Stimulated activated naive CD8-positive, alpha-beta T cell treated with anti-CD3 and anti-CD28 coated beads, Interleukin-15, amount 100 ng/mL, for 72 hours (primary cell): ENCODE measurements at regions not wholly inside any gene's neighbourhood (a gene's known extent, or its start where the extent isn't known, plus 50 kb on each side); places are given as distances from the start of the nearest gene placed in this dataset.

Experiments used
- ATAC-seq: fragments of 150-1000 bp; cut with Tn5 transposase; 2 replicates; pipeline ENCODE4 v1.10.0; 2021; ENCODE audit warnings: mild to moderate bottlenecking, moderate library complexity
- DNase-seq, 2 donors: peaks; one replicate each; pipeline ENCODE4 v3.0.0; 2021 to 2022
- H3K27ac Mint-ChIP-seq, 2 donors: one replicate each; pipeline ENCODE4 v1.8.0; 2022; ENCODE audit warnings: mild to moderate bottlenecking in 2 of 2, mixed read lengths in 2 of 2, moderate library complexity in 2 of 2
- H3K27me3 Mint-ChIP-seq: one replicate; pipeline ENCODE4 v1.8.0; 2022; ENCODE audit warnings: mixed read lengths
- H3K4me1 Mint-ChIP-seq: one replicate; pipeline ENCODE4 v1.8.0; 2022; ENCODE audit warnings: mild to moderate bottlenecking, mixed read lengths
- H3K4me3 Mint-ChIP-seq, 2 donors: one replicate each; pipeline ENCODE4 v1.8.0; 2022; ENCODE audit warnings: mild to moderate bottlenecking in 2 of 2, mixed read lengths in 2 of 2, moderate library complexity in 1 of 2
- H3K9me3 Mint-ChIP-seq, 2 donors: one replicate each; pipeline ENCODE4 v1.8.0; 2022; ENCODE audit warnings: mixed read lengths in 2 of 2

- no peak overlapping the region for H3K27ac Mint-ChIP-seq
- no peak for DNase-seq
- H3K4me1 Mint-ChIP-seq: no peaks in the 10 kb centered on the region
- H3K27me3 Mint-ChIP-seq: peaks cover 8% of the 10 kb centered on the region
- ATAC-seq: no peak
- no peak overlapping the region for H3K4me3 Mint-ChIP-seq
- H3K9me3 Mint-ChIP-seq: no peaks in the 10 kb centered on the region
Observed at GRCh38 chr5:147055089-147055826, 176.7 kb upstream of the PPP2R2B start.

DNA sequence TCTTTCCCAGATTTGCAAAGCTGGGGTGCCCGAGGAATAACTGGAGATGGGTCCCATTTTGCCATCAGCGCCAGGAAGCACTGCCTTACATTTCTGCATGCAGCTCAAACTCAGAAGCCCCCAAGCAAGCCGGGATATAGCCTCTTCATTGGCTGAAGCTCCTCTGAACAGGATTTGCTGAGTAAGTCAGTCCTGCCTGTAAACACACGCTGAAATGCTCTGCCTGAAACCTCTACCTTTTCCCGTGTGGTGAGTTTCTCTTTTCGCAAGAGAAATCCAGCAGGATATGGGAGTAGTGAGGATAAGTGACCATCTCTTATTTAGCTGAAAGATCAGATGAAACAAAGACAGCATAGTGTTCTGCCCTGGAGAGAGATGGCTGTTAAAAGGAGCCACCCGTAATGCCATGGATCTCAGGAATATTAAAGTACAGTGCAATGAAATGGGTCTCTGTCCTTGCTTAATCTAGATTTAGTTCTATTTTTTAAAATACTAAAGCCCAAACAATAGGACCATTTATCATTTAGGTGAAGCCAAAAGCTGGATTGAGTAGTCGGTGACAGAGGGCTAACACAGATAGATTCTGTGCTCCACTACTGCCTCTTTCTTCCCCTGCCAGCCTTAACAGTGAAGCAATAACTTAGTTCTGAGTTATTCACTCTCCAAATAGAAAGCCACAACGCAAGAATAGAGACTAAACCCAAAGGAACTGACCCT lies 177.5 kb upstream of the PPP2R2B start:
- DNase-seq (no peak), ATAC-seq (no peak)
- Mint-ChIP-seq H3K4me3 (no peak overlapping the region), H3K27ac (no peak overlapping the region), H3K4me1 (no peaks in the 10 kb centered on the region), H3K27me3 (peaks cover 8% of the 10 kb centered on the region), H3K9me3 (no peaks in the 10 kb centered on the region)

GRCh38 chr5:147057051-147057450 lies 177.8 kb upstream of the STK32A start:
- no peak overlapping the region for H3K4me3 Mint-ChIP-seq
- peaks cover 8% of the 10 kb centered on the region for H3K27me3 Mint-ChIP-seq
- no peaks in the 10 kb centered on the region for H3K9me3 Mint-ChIP-seq
- H3K27ac Mint-ChIP-seq: no peak overlapping the region
- H3K4me1 Mint-ChIP-seq: no peaks in the 10 kb centered on the region
- no peak for ATAC-seq
- no peak for DNase-seq

GRCh38 chr5:147061431-147061830 lies 173.4 kb upstream of the STK32A start:
- ATAC-seq: no peak
- peaks cover 4% of the 10 kb centered on the region for H3K27me3 Mint-ChIP-seq
- no peak for DNase-seq
- H3K9me3 Mint-ChIP-seq: no peaks in the 10 kb centered on the region
- no peak overlapping the region for H3K4me3 Mint-ChIP-seq
- no peak overlapping the region for H3K27ac Mint-ChIP-seq
- peaks cover 6% of the 10 kb centered on the region for H3K4me1 Mint-ChIP-seq

GRCh38 chr5:147062427-147062826 lies 172.4 kb upstream of the STK32A start:
- peaks cover 6% of the 10 kb centered on the region for H3K4me1 Mint-ChIP-seq
- H3K4me3 Mint-ChIP-seq: no peak overlapping the region
- no peak for ATAC-seq
- H3K27ac Mint-ChIP-seq: no peak overlapping the region
- H3K27me3 Mint-ChIP-seq: no peaks in the 10 kb centered on the region
- no peaks in the 10 kb centered on the region for H3K9me3 Mint-ChIP-seq
- DNase-seq: no peak

DNA sequence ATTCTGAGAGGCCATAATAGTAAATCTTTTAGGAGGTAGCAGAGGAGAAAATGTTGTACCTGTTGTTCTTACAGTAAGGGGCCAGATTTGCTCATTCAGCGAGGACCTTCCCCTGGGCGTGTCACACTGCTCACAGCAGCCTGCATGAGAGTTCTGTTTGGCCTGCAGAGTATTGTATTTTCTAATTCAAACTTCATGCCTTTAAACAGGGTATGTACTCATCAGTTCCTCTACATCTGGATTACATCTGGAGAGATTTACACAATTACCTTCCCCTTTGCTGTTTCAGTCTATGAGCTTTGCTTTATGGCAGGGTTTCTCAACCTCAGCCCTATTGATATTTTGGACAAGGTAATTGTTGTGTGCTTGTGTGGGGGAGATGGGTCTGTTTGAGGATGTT lies 170.9 kb upstream of the STK32A start:
- DNase-seq: no peak
- Mint-ChIP-seq H3K9me3 (no peaks in the 10 kb centered on the region), H3K27ac (no peak overlapping the region), H3K4me3 (no peak overlapping the region), H3K4me1 (peaks cover 6% of the 10 kb centered on the region), H3K27me3 (no peaks in the 10 kb centered on the region)
- no peak for ATAC-seq

DNA sequence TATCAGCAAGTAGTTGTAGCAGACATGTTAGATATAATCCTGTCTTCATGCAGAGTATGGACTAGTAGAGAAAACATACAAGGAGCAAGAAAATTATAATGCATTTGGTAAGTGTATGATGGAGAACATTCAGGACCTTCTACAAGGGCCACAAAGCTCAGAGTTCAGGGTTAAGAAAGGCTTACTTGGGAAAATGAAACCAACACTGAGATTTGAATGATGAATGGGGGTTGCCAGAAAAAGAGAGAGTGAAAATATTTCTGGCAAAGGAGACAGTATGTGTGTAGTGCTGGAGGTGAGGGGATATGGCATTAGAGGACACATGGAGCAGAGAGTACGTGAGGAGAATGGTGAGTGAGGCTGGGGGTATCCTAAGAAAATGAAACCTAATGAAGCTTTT lies 169.8 kb upstream of the STK32A start:
- H3K9me3 Mint-ChIP-seq: no peaks in the 10 kb centered on the region
- no peak overlapping the region for H3K4me3 Mint-ChIP-seq
- H3K27ac Mint-ChIP-seq: peak overlapping the region in 1 of 2 donors; percentile 57
- H3K27me3 Mint-ChIP-seq: no peaks in the 10 kb centered on the region
- peaks cover 6% of the 10 kb centered on the region for H3K4me1 Mint-ChIP-seq
- DNase-seq (no peak), ATAC-seq (peak; percentile 20)

DNA sequence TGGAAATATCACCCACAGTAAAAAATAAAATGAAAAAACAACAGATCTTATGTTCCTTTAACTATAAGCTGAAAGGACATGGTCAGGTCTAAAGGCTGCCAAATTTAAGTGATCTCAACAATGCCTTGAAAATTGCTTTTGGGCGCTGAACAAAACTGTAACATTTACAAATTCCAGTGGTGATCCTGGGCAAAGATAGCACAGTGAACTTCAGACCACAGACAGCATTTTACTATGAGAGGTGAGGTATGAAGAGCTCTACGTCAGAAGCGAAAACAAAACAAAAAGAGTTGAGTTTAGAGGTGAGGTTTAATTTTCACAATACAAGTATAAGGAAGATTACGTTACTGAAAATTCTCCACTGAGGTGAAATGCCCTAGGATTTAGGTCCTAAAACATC lies 165.8 kb upstream of the STK32A start:
- no peak for ATAC-seq
- no peak overlapping the region for H3K27ac Mint-ChIP-seq
- no peak for DNase-seq
- no peaks in the 10 kb centered on the region for H3K9me3 Mint-ChIP-seq
- peaks cover 6% of the 10 kb centered on the region for H3K4me1 Mint-ChIP-seq
- no peaks in the 10 kb centered on the region for H3K27me3 Mint-ChIP-seq
- H3K4me3 Mint-ChIP-seq: no peak overlapping the region

GRCh38 chr5:147072622-147073021 lies 162.2 kb upstream of the STK32A start:
- Mint-ChIP-seq H3K27ac (no peak overlapping the region), H3K9me3 (no peaks in the 10 kb centered on the region), H3K4me1 (no peaks in the 10 kb centered on the region), H3K27me3 (no peaks in the 10 kb centered on the region), H3K4me3 (no peak overlapping the region)
- ATAC-seq: no peak
- DNase-seq: no peak

GRCh38 chr5:147073098-147073497 lies 161.7 kb upstream of the STK32A start:
- Mint-ChIP-seq H3K4me3 (no peak overlapping the region), H3K9me3 (no peaks in the 10 kb centered on the region), H3K27ac (no peak overlapping the region), H3K4me1 (no peaks in the 10 kb centered on the region), H3K27me3 (no peaks in the 10 kb centered on the region)
- DNase-seq (no peak), ATAC-seq (no peak)

GRCh38 chr5:147075187-147075586 lies 159.6 kb upstream of the STK32A start:
- Mint-ChIP-seq H3K27ac (no peak overlapping the region), H3K4me3 (no peak overlapping the region), H3K4me1 (no peaks in the 10 kb centered on the region), H3K27me3 (no peaks in the 10 kb centered on the region), H3K9me3 (no peaks in the 10 kb centered on the region)
- no peak for ATAC-seq
- no peak for DNase-seq

GRCh38 chr5:147080391-147080790 lies 154.4 kb upstream of the STK32A start:
- Mint-ChIP-seq H3K27me3 (no peaks in the 10 kb centered on the region), H3K9me3 (no peaks in the 10 kb centered on the region), H3K27ac (no peak overlapping the region), H3K4me1 (no peaks in the 10 kb centered on the region), H3K4me3 (no peak overlapping the region)
- ATAC-seq (no peak), DNase-seq (no peak)

- no peaks in the 10 kb centered on the region for H3K4me1 Mint-ChIP-seq
- no peak for DNase-seq
- no peak overlapping the region for H3K27ac Mint-ChIP-seq
- H3K9me3 Mint-ChIP-seq: no peaks in the 10 kb centered on the region
- no peak overlapping the region for H3K4me3 Mint-ChIP-seq
- ATAC-seq: no peak
- H3K27me3 Mint-ChIP-seq: no peaks in the 10 kb centered on the region
Observed at GRCh38 chr5:147081311-147081764, 153.5 kb upstream of the STK32A start.

DNA sequence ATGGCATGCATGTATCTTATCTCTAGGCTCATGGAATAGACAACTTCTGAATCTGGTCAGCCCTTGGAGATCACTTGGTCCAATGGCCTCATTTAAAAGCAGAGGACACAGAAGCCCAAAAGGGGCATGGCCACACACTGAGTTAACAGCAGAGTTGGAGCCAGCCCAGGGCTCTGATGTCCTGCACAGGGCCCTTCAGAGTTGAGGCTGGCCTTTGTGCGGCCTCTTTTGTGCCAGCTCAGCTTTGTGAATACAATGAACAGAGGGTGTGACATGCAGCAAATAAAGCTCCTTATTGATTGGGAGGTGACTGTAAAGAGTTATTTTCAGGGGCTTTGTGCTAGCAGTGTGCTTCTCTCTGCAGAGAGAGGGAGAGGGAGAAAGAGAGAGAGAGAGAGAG lies 150.1 kb upstream of the STK32A start:
- Mint-ChIP-seq H3K4me1 (no peaks in the 10 kb centered on the region), H3K4me3 (no peak overlapping the region), H3K9me3 (no peaks in the 10 kb centered on the region), H3K27me3 (no peaks in the 10 kb centered on the region), H3K27ac (no peak overlapping the region)
- no peak for ATAC-seq
- no peak for DNase-seq

DNA sequence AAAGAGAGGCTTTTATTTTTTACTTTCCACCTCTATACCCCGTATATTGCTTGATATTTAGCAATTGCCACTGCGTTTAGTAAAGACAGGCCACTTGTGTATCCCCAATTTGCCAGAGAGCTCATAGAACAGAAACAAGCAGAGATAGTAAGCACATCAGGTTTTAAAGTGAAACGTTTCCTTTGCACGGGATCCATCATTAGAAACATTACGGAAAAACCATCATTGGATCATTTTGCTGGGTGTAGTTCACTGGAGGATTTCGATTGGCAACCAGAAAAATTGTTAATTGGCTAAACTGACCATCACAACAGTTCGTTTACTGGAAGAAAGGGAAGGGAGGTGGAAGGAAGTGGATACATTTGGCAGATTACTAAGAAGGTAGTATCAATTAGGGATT lies 149.4 kb upstream of the STK32A start:
- DNase-seq (no peak), ATAC-seq (no peak)
- Mint-ChIP-seq H3K4me1 (no peaks in the 10 kb centered on the region), H3K27ac (no peak overlapping the region), H3K4me3 (no peak overlapping the region), H3K27me3 (no peaks in the 10 kb centered on the region), H3K9me3 (no peaks in the 10 kb centered on the region)

- no peaks in the 10 kb centered on the region for H3K4me1 Mint-ChIP-seq
- no peak for ATAC-seq
- no peak for DNase-seq
- no peak overlapping the region for H3K4me3 Mint-ChIP-seq
- no peaks in the 10 kb centered on the region for H3K9me3 Mint-ChIP-seq
- no peaks in the 10 kb centered on the region for H3K27me3 Mint-ChIP-seq
- H3K27ac Mint-ChIP-seq: no peak overlapping the region
Observed at GRCh38 chr5:147092044-147092443, 142.8 kb upstream of the STK32A start.

DNA sequence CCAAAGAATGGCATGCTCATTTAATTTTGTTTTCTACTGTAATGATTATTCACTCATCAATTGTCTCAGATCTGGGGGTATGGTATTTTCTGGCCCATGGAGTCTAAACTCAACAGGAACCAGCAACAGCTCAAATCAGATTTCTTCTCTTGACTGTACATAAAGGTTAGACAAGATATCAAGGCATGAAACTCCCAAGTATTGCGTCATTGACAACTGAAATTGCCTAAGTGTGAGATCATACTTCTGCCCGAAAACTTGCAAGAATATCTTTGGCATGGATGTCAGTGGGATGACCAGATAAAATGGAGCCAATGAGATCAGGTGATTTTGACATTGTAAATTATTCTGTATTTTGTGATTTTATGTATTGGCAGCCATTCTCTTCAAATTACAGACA lies 141.7 kb upstream of the STK32A start:
- Mint-ChIP-seq H3K27me3 (no peaks in the 10 kb centered on the region), H3K4me1 (no peaks in the 10 kb centered on the region), H3K27ac (no peak overlapping the region), H3K9me3 (no peaks in the 10 kb centered on the region), H3K4me3 (no peak overlapping the region)
- no peak for ATAC-seq
- no peak for DNase-seq
